ENCODE measurements at regions not wholly inside any gene's neighbourhood (a gene's known extent, or its start where the extent isn't known, plus 50 kb on each side); places are given as distances from the start of the nearest gene placed in this dataset.

DNA sequence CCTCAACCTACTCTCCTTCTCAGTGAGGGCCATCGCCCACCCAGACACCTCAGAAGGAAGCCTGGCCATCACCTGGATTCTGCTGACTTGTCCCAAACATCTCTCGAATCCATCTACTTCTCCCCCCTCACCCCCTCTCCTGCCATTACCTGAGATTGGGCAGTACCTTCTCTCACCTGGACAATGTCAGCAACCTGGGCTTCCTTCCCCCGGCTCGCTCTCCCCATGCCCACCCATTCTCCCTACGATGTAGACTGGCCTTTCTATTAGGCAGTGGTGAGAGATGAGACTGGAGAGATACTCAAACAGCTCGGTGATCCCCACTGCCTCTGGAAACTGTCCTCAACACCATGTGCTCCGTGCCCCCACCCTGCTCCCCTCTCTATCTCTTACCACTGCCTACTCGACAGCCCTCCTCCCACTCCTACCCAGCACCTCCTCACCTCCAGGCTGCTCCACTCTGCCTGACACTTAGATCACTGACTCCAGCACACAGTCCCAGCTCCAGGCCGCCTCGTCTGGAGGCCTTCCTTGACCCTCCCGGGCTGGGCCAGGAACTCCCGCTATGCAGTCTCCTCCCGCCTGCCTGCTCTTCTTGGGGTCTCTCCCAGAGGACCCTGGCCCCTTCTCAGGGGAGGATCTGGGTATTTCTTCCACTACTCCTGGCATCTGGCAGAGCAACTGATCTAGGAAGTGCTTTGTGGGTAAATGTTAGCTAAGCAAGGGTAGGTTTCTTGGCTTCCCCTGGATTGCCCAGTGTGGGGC is 235.8 kb upstream of the NLRP1 start:
- no peak for TF ChIP-seq CTCF (IDR thresholded peaks at IDR 0.05 in 8 of 11, conservative IDR thresholded peaks at IDR 0.05 in 3 of 11)
- no peak for TF ChIP-seq POLR2A (IDR thresholded peaks at IDR 0.05)

Data from spleen (tissue), 7 donors.